Naive B cell (primary cell): ENCODE measurements at regions not wholly inside any gene's neighbourhood (a gene's known extent, or its start where the extent isn't known, plus 50 kb on each side); places are given as distances from the start of the nearest gene placed in this dataset.

Experiments used
- ATAC-seq, 2 donors: fragments of 150-1000 bp; cut with Tn5 transposase; 2 replicates each; pipeline ENCODE4 v1.10.0; 2021; ENCODE audit warnings: low read depth in 2 of 2, mild to moderate bottlenecking in 2 of 2, moderate library complexity in 2 of 2
- DNase-seq: peaks from one replicate; pipeline ENCODE4 v3.0.0; 2022
- H3K27ac Mint-ChIP-seq, 6 donors: one replicate each; pipeline ENCODE4 v1.8.0; 2020 to 2022; ENCODE audit warnings: mild to moderate bottlenecking in 6 of 6, mixed read lengths in 6 of 6, moderate library complexity in 5 of 6, inconsistent platforms in 2 of 6
- H3K27me3 Mint-ChIP-seq, 3 donors: one replicate each; pipeline ENCODE4 v1.8.0; 2021 to 2022; ENCODE audit warnings: mixed read lengths in 3 of 3, mild to moderate bottlenecking in 1 of 3
- H3K36me3 Mint-ChIP-seq, 2 donors: one replicate each; pipeline ENCODE4 v1.8.0; 2020 to 2022; ENCODE audit warnings: mixed read lengths in 2 of 2, inconsistent platforms in 1 of 2, mild to moderate bottlenecking in 1 of 2
- H3K4me1 Mint-ChIP-seq, 3 donors: one replicate each; pipeline ENCODE4 v1.8.0; 2020 to 2022; ENCODE audit warnings: mixed read lengths in 3 of 3, inconsistent platforms in 1 of 3, mild to moderate bottlenecking in 1 of 3, moderate library complexity in 1 of 3
- H3K4me3 Mint-ChIP-seq, 8 donors: one replicate each; pipeline ENCODE4 v1.8.0; 2020 to 2022; ENCODE audit warnings: mild to moderate bottlenecking in 8 of 8, mixed read lengths in 8 of 8, moderate library complexity in 8 of 8, inconsistent platforms in 2 of 8
- H3K9me3 Mint-ChIP-seq, 7 donors: one replicate each; pipeline ENCODE4 v1.8.0; 2020 to 2022; ENCODE audit warnings: mixed read lengths in 7 of 7, mild to moderate bottlenecking in 5 of 7, inconsistent platforms in 2 of 7, moderate library complexity in 1 of 7

DNA sequence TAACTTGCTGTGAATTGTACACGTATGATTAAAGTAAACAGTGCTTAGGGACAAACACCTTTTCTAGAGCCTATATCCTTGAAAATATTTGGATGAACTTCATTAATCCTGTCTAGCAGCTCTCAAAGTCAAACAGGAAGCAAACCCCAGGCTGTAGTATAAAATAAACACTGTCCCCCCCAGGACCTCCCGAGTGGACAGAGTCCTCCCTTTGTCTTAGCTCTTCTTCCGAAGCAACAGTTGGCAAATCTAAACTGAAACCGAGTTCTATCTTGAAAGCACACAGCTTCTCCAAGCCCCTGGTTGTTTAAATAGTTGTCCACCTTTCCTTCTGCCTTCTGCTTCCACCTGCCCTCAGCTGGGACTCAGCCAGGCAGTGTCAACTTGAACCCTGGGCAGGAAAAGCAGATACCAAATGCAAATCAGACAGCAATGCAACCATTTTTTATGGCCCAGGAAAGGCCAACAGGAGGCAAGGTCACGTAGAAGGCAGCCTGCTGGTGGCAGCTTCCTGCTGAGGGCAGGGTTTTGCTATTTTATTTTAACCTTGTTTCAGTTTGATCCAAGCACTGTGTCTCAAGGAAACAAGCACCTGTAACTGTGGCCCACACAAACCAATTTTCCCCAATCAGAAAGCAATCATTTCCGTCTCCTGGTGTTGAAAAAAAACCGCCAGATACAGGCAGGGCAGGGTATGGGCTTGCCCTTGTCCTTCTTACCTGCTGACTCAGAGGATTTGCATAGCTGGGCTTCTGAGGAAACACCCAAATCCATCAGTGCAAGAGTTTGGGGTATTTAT, 110.3 kb upstream of the KIT start:
- no peak for ATAC-seq
- Mint-ChIP-seq H3K9me3 (peaks cover 0 to 3% (median 0%) of the 10 kb centered on the region in 7 donors), H3K4me1 (no peaks in the 10 kb centered on the region), H3K36me3 (no peaks in the 10 kb centered on the region), H3K27me3 (peaks cover 0 to 2% (median 0%) of the 10 kb centered on the region in 3 donors), H3K4me3 (no peak overlapping the region), H3K27ac (peak overlapping the region in 1 of 6 donors; percentile 30)
- no peak for DNase-seq

DNA sequence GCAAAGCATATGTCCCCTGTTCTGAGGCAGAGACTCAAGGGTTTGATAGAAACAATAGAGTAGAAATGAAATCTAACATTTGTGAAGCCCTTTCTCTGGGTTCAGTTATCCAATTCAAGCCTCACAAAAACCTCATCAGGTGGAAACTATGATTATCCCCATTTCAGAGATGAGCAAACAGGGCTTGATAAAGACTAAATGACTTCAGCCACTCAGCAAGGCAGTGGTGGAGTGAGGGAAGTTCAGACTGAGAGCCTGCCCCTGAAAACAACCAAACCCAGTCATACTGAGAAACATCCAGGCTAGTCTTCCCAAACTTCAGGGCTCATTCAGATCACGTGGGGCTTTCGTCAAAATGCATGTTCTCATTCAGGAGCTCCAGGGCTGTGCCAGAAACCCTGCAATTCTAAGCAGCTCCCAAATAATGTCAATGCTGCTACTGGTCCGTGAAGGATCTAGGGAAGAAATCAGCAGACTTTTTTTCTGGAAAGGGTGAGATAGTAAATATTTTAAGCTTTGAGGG, 109.6 kb upstream of the KIT start:
- ATAC-seq (no peak), DNase-seq (no peak)
- no peak overlapping the region for H3K4me3 Mint-ChIP-seq
- no peaks in the 10 kb centered on the region for H3K4me1 Mint-ChIP-seq
- H3K27me3 Mint-ChIP-seq = no peaks in the 10 kb centered on the region
- no peaks in the 10 kb centered on the region for H3K36me3 Mint-ChIP-seq
- H3K9me3 Mint-ChIP-seq = peaks cover 0 to 3% (median 0%) of the 10 kb centered on the region in 7 donors
- no peak overlapping the region for H3K27ac Mint-ChIP-seq

DNA sequence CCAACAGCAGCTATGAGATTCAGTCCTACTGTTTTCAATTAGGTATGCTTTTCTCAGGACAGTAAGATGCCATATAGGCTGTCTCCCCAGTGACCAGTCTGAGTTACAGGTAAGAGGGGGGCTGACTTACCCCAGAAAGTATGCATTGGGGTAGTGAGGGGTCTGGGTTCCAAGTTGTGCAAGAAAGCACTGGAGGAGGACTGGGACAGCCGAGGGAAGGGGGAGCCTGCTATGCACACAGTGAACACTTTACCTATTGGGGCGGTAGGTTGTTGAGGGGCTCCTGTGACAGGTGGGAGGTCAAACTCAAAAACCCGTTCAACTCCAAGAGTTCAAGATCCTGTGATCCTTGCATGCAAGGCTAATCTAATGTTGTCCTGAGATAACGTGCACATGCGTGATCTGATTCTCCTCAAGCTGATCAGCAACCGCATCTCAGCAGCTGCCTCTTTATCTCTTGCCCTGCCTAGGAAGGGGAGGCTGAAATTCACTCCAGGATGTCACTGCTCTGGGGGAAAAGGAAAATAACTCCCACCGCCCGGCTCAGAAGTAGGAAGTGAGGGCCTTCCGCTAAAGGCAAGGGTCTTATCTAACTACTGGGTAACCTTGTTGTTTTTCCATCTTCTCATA, 108.8 kb upstream of the KIT start:
- H3K9me3 Mint-ChIP-seq = peaks cover 0 to 3% (median 0%) of the 10 kb centered on the region in 7 donors
- H3K4me1 Mint-ChIP-seq = no peaks in the 10 kb centered on the region
- H3K27me3 Mint-ChIP-seq = no peaks in the 10 kb centered on the region
- H3K4me3 Mint-ChIP-seq = no peak overlapping the region
- ATAC-seq = no peak
- H3K27ac Mint-ChIP-seq = no peak overlapping the region
- no peak for DNase-seq
- H3K36me3 Mint-ChIP-seq = no peaks in the 10 kb centered on the region

DNA sequence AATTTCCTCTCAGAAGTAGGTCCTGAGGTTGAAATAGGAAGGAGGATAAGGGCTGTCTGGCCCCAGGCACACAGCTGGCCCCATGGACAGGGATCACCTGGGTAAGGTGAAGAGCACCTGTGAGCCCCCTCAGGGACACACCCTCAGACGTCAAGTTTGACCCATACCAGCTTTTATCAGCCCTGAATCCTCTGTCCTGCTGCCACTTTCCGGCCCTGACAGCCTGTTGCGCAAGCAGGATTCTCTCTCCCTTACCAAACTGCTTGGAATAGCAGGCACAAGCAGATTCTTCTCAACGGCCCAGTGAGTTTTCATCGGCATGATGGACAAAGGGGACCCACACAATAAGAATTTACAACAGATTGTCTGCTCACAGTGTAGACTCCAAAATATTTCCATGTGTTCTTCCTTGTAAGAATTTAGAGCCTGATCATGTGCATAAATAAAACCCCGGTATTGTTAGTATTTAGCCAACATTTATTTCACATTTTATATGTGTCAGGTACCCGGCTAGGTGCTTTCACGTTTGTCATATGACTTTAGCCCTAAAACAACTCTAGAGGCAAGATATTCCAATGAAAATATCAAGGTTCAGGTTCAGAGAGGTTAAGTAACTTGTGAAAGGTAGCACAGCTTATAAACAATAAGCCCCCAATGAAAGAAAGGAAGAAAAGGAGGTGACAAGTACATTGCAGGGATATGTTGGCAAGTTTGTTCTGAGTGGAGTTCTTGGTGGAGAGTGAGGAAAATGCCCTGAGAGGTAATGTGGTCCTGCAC, 107.2 kb upstream of the KIT start:
- Mint-ChIP-seq H3K4me3 (no peak overlapping the region), H3K4me1 (no peaks in the 10 kb centered on the region)
- no peak for ATAC-seq

DNA sequence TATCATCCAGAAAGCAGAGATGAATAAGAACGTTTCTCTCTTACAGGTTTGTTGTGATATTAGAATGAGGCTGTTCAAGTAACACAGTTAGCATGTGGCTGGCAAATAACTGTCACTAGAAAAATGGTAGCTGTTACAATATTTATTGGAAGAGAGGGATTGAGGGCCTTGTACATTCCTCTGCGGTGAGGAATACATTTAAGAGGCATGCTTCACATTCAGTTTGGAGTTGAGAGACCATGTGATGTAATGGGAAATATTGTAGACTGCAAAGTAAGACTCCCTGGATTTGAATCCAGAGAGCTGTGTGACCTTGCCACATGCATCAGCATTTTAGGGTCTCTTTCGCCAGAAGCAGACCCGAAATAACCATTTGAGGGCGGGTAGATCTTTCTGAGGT, 104.8 kb upstream of the KIT start:
- Mint-ChIP-seq H3K4me3 (no peak overlapping the region), H3K36me3 (no peaks in the 10 kb centered on the region), H3K4me1 (no peaks in the 10 kb centered on the region), H3K27ac (no peak overlapping the region), H3K9me3 (no peaks in the 10 kb centered on the region), H3K27me3 (no peaks in the 10 kb centered on the region)
- no peak for ATAC-seq
- DNase-seq = no peak

More for the DNA sequence above, 107.2 kb upstream of the KIT start:
- H3K27ac Mint-ChIP-seq = no peak overlapping the region
- H3K9me3 Mint-ChIP-seq = no peaks in the 10 kb centered on the region
- no peak for DNase-seq
- no peaks in the 10 kb centered on the region for H3K36me3 Mint-ChIP-seq
- H3K27me3 Mint-ChIP-seq = no peaks in the 10 kb centered on the region

DNA sequence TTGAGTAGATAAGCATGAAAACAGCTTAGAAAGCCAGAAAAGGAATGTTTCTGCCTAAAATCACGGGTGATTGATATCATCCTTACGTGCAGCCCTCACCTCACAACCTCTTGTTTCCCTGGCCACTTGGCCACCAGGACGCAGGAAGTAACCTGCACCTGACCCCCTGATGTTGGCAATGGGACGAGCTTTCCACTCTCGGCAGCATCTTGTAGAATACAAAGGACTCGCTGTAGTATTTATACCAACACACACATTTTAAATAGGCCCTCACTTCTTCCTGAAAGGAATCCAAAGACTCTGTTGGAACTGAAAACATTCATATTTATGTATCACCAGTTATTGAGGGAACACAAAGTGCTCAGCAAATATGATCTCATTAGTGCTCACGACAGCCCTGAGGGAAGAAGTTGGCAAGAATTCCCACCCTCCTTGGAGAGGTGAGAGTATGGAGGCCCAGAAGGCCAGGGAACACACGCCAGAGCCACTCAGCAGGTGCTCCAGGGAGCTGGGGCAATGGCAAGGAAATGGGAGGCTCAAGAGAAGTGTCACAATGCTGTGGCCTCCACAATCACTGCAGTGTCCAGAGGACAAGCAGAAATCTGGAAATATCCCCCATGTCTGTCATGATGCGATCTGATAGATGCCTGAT, 103.3 kb upstream of the KIT start:
- Mint-ChIP-seq H3K27ac (no peak overlapping the region), H3K27me3 (peaks cover 0 to 2% (median 0%) of the 10 kb centered on the region in 3 donors), H3K36me3 (no peaks in the 10 kb centered on the region)

DNA sequence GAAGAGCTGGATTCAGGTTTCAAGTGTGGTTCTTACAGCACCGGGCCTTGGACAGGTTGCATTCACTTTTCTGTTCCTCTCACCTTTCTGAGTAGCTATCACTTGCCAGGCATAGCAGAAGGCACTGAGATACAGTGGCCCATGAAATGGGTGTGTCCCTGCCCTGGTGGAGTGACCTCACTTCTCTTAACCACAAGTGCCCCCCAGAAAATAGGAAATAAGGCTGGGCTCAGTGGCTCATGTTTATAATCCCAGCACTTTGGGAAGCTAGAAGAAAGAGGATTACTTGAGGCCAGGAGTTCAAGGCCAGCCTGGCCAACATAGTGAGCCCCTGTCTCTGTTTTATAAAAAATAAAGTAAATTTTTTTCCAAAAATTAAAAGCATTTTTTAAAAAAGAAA, 101.7 kb upstream of the KIT start:
- Mint-ChIP-seq H3K9me3 (no peaks in the 10 kb centered on the region), H3K4me3 (no peak overlapping the region), H3K27me3 (peaks cover 0 to 8% (median 0%) of the 10 kb centered on the region in 3 donors), H3K4me1 (no peaks in the 10 kb centered on the region), H3K36me3 (no peaks in the 10 kb centered on the region), H3K27ac (no peak overlapping the region)
- ATAC-seq = no peak
- DNase-seq = no peak

More for the DNA sequence above, 103.3 kb upstream of the KIT start:
- ATAC-seq (no peak), DNase-seq (no peak)
- no peaks in the 10 kb centered on the region for H3K4me1 Mint-ChIP-seq
- H3K4me3 Mint-ChIP-seq = no peak overlapping the region
- no peaks in the 10 kb centered on the region for H3K9me3 Mint-ChIP-seq

DNA sequence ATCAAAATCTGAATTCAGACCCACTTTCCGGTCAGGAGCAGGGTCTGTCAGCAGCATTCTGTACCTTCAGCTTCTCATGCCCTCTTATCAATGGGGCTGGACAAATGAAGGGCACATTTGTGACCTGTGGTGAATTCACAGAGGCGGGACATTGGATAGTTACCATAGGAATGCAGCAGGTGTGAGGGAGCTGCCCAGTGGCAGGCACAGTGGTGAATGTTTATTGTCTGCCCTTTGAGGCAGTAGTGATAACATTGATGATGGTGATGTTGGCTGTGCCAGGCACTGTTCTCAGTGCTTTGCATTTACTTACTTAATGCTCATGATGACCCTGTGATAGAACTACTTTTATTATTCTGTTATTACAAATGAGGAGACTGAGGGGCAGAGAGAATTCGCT, 101.2 kb upstream of the KIT start:
- no peaks in the 10 kb centered on the region for H3K9me3 Mint-ChIP-seq
- no peak for ATAC-seq

DNA sequence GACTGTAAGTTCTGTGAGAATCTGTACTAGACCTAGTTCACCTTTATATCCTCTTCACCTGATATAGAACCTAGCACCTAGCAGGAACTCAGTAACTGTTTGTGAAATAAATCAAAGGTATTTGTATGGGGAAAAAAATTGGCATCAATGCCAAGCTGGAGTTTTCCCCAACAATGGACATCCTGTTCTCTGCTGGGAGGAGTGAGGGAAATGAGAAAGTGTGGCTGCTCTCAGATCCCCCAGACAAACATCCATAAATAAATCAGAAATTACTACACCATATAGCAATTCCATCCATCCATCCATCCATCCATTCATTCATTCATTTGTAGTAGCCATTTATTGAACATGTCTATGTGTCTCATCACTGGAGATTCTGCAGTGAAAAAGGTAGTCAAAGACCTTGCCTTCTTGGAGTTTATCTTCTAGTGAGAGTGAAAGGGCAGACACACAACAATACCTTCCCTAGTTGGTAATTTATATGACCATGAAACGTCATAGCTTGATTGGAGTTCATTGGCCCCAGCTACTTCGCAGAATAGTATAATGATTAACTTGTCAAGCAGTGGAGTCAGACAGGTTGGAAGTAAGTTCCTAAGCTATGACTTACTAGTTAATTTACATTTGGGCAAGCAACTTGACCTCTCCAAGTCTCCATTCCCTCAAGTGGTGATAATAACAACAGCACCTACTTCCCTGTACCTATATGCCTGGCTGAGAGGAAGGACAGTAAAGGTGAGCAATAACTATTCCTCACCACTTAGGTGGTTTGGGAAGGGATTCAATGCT, 98.7 kb upstream of the KIT start:
- Mint-ChIP-seq H3K4me1 (no peaks in the 10 kb centered on the region), H3K4me3 (no peak overlapping the region), H3K27me3 (peaks cover 0 to 8% (median 0%) of the 10 kb centered on the region in 3 donors), H3K36me3 (no peaks in the 10 kb centered on the region), H3K9me3 (no peaks in the 10 kb centered on the region), H3K27ac (peak overlapping the region in 1 of 6 donors; percentile 1)
- ATAC-seq (no peak), DNase-seq (no peak)

More for the DNA sequence above, 101.2 kb upstream of the KIT start:
- no peak overlapping the region for H3K27ac Mint-ChIP-seq
- peaks cover 0 to 8% (median 0%) of the 10 kb centered on the region in 3 donors for H3K27me3 Mint-ChIP-seq
- no peak for DNase-seq
- no peaks in the 10 kb centered on the region for H3K36me3 Mint-ChIP-seq
- no peak overlapping the region for H3K4me3 Mint-ChIP-seq
- H3K4me1 Mint-ChIP-seq = no peaks in the 10 kb centered on the region

DNA sequence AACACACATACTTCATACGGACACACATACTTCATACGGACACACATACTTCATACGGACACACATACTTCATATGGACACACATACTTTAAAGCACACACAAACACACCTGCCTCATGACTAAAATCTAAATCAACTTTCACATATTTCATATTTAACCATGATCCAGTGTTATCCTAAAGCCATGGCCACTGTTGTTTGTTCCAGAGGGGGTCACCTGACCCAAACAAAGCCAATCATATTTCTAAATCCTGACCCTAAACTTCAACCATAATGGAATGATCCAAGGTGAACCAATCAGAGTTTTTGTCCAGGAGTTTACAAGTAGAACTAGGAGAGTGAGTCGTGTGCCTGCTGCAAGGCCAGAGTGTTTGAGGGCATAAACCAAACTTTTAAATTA, 97.2 kb upstream of the KIT start:
- H3K9me3 Mint-ChIP-seq = no peaks in the 10 kb centered on the region

DNA sequence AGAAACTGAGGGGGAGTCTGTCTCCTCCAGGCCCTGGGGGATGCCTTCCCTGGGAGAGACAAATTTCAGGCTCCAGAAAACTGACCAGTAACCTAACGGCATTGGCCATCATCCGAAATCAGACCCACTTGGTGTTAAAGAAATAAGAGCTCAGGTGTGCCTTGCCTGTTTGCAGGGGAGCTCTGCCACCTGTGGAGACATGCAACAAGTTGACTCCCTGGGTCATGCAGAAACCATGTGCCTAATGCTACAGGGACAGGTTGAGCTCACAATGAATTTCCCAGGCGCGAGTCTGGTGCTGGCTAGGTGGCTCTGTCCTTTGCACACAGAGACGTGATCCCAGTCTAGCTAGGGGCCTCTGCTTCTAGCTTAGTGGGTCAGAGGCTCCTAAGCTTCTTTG, 95.8 kb upstream of the KIT start:
- H3K27me3 Mint-ChIP-seq = peaks cover 0 to 8% (median 0%) of the 10 kb centered on the region in 3 donors
- no peak for DNase-seq
- H3K9me3 Mint-ChIP-seq = no peaks in the 10 kb centered on the region
- no peaks in the 10 kb centered on the region for H3K36me3 Mint-ChIP-seq
- H3K4me3 Mint-ChIP-seq = no peak overlapping the region
- no peak for ATAC-seq
- H3K4me1 Mint-ChIP-seq = no peaks in the 10 kb centered on the region
- H3K27ac Mint-ChIP-seq = no peak overlapping the region

More for the DNA sequence above, 97.2 kb upstream of the KIT start:
- Mint-ChIP-seq H3K4me1 (no peaks in the 10 kb centered on the region), H3K4me3 (no peak overlapping the region), H3K27ac (no peak overlapping the region), H3K36me3 (no peaks in the 10 kb centered on the region), H3K27me3 (peaks cover 0 to 8% (median 0%) of the 10 kb centered on the region in 3 donors)
- no peak for DNase-seq
- ATAC-seq = no peak

DNA sequence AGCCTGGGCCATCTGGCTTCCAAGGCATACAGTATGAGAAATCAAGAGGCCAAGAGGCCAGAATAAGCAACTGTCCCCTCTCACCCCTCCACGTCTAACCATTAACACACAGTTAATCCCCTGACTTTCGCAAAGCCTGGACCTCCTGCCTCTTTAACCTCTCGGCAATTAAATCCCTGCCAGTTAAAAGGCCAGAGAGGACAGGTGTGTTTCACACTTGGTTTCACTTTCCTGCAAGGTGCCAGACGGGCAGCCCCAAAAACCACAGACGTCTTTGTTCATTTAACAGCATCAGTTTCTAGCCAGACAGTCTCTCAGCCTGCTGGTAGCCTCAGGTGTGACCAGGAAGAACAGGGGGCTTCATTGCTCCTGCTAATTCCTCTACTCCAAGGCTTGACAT, 91.1 kb upstream of the KIT start:
- no peaks in the 10 kb centered on the region for H3K9me3 Mint-ChIP-seq
- H3K27me3 Mint-ChIP-seq = peaks cover 0 to 5% (median 0%) of the 10 kb centered on the region in 3 donors
- peak overlapping the region in 1 of 6 donors; percentile 79 for H3K27ac Mint-ChIP-seq
- DNase-seq = no peak
- H3K4me1 Mint-ChIP-seq = no peaks in the 10 kb centered on the region
- H3K36me3 Mint-ChIP-seq = no peaks in the 10 kb centered on the region
- H3K4me3 Mint-ChIP-seq = no peak overlapping the region
- ATAC-seq = no peak
